Uterus (tissue), 2 donors: ENCODE measurements at regions not wholly inside any gene's neighbourhood (a gene's known extent, or its start where the extent isn't known, plus 50 kb on each side); places are given as distances from the start of the nearest gene placed in this dataset.

Experiments used
- POLR2A ChIP-seq, 2 donors: fragments of 450-650 bp; IDR thresholded peaks; one replicate each; pipeline ENCODE4 v1.6.1; 2016; ENCODE audit warnings: antibody characterized with exemption in 2 of 2, mild to moderate bottlenecking in 1 of 2, moderate library complexity in 1 of 2
- TF ChIP-seq, protein P1 (sequence below), 4 experiments: fragments of 200-600 bp in 2 of 4; fragments of 450-650 bp in 2 of 4; sonication (generic) in 2 of 4; IDR thresholded peaks; one replicate each; pipeline ENCODE4 v1.5.1; 2016 to 2019; ENCODE audit warnings: antibody characterized with exemption in 4 of 4, mild to moderate bottlenecking in 2 of 4, moderate library complexity in 1 of 4

DNA sequence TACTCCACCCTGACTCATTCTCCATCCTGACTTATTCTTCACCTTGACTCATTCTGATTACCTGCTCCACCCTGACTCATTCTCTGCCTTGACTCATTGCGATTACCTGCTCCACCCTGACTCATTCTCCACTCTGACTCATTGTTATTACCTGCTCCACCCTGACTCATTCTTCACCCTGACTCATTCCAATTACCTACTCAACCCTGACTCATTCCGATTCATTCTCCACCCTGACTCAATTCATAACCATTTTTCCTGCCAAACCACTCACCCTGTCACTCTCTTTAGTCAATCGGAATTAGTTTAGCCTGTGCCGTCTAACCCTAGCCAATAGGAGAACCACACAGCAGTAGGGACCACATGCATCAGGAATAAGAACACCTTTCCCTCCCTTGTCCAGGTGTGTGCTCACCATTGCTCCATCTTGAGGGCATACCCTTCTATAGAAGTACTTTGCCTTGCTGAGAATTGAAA lies 1227.4 kb upstream of the PCDH20 start:
- TF ChIP-seq, protein P1, sequence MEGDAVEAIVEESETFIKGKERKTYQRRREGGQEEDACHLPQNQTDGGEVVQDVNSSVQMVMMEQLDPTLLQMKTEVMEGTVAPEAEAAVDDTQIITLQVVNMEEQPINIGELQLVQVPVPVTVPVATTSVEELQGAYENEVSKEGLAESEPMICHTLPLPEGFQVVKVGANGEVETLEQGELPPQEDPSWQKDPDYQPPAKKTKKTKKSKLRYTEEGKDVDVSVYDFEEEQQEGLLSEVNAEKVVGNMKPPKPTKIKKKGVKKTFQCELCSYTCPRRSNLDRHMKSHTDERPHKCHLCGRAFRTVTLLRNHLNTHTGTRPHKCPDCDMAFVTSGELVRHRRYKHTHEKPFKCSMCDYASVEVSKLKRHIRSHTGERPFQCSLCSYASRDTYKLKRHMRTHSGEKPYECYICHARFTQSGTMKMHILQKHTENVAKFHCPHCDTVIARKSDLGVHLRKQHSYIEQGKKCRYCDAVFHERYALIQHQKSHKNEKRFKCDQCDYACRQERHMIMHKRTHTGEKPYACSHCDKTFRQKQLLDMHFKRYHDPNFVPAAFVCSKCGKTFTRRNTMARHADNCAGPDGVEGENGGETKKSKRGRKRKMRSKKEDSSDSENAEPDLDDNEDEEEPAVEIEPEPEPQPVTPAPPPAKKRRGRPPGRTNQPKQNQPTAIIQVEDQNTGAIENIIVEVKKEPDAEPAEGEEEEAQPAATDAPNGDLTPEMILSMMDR (IDR thresholded peaks at IDR 0.05): no peak
- no peak for TF ChIP-seq POLR2A (IDR thresholded peaks at IDR 0.05)
